ENCODE measurements at regions not wholly inside any gene's neighbourhood (a gene's known extent, or its start where the extent isn't known, plus 50 kb on each side); places are given as distances from the start of the nearest gene placed in this dataset.

DNA sequence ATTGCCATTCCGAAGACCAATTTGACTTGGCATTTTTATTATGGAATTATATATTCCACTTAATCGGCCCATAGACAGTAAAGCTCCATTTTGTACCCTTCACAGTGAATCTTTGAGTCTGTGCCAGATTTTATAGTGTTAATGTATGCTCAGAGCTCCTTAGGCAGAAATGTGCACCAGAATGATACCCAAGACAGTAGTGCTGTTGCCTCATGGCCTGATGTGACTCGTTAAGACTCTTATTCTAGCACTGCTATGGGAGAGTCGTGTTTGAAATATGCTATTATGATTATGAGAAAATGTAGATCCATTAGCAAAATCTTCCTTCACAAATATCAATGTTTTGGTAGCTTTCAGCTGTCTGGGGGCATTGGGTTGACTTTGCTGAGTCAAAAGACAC lies 209.8 kb upstream of the RAG2 start:
- DNase-seq, result no peak

DNA sequence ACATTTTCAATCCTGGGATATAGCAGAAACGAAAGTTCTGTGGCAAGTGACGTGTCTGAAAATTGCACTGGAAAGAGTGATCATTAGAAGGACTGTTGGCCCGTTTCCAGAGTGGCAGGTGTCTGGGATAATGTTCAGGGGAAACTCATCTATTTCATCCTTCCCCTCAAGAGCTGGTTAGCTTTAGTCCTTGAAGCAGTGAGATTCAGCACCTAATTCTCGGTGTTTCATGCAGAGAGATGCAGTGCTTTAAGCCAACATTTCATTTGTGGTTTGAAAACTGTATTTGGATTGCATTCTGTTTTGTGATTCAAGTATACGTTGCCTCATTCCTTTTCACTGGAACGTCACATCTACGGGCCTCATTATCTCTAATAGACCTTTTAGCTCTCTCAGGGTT lies 205.0 kb upstream of the RAG2 start:
- no peak for DNase-seq

DNA sequence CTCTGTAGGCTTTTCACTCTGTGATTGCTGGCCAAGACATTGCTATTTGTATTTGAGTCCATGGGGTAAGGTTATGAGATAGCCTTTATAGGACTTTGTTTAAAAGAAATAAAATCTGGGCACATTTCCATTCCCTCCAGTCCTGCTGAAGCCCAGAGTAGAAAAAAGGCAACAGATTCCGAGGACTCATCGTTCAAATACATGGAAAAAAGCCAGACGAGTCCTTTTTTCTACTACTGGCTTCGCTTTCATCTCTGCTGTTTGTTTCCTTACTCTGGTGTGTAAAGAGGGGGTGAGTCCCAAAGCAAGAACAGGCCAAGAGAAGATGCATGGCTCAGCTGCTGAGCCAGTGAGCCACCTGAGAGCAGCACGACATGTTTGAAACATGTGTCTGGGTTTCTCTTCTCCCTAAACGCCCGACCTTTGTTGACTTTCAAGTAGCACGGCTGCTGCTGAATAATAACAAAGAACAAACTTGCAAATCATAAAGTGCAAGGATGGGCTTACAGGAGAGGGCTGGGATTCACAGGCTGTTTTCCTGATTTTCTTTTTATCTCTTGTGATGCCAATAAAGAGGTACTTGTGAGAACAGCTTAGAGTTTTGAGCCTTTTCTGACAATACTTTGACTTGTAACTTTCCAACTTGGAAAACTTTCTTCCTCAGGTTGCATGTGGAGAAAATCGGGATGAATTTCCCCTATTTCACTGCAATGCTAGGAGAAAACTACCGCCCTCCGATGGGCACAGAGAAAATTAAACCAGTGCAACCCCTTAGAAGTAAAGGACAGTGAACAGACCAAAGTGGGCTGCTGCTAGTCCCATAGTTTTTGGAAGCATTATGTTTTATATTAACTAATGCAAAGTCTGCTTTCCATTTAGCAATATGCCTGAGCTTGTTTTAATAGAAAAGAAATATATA lies 195.2 kb upstream of the RAG2 start:
- DNase-seq, result no peak

DNA sequence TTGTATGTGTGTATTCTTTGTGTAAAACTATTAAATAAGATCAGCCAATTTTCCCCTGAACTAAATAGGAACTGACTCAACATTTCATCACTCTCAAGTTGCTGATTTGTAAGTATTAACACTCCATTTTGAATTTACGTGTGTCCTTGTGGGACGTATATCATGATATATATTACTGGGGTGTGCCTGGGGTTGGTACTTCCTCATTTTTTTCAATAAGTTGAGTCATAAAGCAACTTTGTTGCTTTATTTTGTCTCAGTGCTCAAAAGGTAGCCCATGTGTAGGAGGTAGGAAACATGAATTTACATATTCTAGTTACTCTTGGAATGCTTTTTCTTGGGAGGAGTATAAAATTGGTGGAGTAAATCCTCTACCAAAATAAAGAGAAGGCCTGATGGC lies 193.9 kb upstream of the RAG2 start:
- DNase-seq, result no peak

DNA sequence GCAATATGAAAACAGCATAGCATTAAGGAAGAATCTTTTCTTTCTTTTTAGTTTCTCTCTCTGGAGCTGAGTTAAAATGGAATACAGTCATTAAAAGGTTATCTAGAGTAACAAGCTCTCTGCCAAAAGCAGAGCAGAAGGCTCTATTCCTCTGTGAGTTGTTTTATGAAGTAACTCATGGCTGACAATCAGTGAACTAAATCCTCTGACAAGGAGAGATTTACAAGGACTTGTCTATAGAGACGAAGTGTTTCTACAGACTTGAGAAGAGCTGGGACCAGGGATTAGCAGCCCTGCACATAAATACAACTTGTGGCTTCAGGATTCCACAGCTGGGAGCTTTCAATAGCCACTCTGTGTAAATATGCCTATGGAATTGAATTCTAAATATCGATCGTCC lies 192.5 kb upstream of the RAG2 start:
- no peak for DNase-seq

DNA sequence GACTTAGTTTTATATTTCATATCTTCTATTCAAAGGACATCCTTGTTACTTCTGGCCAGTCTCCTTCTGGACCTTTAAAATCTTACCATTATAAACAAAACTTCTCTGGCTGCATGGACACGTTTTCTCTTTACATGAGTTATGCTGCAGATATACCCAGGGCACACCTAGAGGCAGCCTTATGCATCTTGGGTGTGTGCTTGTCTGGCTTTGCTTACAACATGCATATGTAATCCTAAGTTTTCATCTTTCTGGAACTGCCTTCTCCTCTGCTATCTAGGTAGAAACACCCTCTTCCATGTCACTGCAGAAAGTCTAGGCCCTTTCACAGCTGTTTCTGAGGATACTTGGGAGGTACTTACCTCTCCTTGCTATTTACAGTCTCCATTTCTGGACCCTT lies 185.8 kb upstream of the RAG2 start:
- DNase-seq, result no peak

DNA sequence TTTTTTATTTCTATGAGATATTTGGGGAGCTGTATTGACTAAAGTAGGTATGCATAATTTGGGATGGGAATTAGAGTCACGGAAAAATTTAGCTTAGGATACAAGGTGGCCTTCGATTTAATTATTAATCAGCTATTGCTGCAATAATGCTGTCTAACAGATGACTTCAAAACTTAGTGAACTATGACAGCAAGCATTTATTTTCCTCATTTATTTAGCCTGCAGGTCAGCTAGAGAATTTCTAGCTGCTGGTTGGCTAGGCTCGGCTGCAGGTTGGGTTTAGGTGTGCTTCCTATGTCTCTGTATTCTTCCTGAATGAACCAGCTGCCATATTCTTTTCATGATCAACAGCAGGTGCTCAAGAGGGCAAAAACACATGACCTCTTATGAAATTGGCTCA lies 181.8 kb upstream of the RAG2 start:
- DNase-seq, result no peak

DNA sequence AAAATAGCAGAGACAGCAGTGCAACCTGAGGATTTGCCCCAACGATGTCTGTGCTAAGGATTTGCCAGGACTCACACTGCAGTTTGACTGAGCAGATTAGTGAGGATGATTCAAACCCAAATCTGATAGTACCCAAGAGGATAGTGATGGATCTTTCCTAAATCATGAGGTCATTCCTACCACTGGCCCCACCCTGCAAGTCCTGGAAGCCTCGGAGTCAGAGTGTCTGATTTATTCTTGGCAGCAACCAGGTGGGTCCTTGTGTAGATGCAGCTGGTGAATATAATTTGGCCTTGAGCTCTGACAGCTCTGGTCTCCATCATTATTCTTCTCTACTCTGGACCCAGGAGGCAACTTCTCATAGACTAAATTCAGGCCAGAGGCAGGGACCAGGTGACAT lies 179.3 kb upstream of the RAG2 start:
- no peak for DNase-seq

DNA sequence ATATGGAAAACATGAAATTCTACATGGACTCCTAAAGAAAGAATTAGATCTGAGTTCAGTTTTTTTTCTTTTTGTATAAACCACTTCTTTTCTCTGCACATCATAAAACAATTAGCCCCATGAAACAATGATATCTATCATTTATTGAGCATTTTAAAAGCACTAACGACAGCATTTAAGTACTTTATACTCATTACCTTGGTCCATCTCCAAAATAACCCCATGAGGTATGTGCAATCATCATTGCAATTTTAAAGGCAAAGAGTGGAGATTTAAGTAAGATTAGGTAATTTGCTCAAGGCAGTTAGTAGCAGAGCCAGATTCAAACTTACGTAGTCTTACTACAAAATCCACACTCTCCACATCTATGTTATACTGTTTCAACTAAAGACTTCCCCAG lies 177.7 kb upstream of the RAG2 start:
- no peak for DNase-seq

DNA sequence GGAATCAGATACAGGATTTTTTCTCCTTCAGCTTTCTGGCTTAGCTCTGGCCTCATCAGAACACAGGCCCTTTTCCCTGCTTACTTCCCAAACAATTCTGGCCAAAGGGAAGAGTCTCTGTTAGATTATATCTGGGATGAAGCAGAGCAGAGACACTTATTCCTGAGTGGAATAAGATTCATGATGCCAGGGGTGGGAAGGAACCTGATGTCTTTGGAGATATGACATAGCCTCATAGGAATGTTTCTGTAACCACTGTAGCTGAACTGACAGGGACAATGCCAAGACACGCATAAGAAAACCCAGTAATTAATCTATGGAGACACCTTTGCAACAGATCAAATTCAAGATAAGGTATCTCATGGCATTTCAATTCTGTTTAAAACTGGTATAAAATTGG lies 177.1 kb upstream of the RAG2 start:
- no peak for DNase-seq

DNA sequence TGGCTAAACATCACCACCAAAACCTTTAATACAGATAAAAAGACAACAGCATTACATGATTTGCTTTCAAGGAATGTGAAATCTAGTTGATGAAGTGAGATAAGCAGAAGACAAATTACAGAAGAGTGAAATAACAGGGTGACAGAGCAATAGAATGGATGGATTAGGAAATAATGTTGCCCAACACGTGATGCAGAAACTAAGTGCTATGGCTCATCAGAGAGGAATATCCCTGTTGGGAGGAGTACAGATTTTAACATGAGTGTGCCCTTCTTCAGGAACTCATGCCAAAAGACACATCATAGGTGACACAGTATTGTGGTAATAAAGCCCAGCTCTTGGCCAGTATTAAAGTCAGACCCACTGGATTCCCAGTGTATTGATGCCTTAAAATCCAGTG lies 176.6 kb upstream of the RAG2 start:
- DNase-seq, result no peak

DNA sequence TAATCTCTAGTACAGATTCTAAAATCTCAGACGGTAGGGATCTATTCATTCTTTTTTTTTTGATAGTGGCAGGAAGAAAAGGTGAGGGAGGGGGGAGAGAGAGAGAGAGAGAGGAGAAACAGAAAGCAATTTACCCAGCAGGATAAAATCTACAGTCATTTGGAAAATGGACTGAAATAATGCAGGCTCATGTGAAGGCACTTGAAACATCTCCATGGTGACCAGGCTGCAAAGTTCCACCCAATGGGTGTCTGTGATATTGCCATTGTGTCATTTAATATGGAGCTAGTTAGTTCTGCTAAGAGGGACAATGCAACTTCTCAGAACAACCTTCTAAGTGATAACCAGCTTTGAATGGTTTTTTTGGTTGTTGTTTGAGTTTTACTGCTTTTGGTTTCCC lies 165.2 kb upstream of the RAG2 start:
- DNase-seq, result no peak

DNA sequence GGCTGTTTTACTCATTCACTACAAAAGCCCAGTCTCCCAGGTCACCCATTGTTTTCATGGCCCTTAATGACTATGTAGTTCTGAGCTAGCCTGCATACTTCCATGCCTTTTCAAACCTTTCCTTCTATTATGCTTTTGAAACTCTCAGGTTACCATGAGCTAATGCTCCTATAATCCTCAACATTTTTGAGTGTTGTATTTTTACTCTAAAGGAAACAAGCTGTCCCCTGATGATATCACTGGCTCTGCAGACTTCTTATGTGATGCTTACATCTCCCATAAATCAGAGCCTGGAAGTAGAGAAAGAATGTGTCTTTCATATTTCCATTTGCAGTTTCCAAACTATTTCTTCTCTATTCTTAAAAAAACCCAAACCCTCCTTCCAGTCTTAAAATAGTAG lies 159.0 kb upstream of the RAG2 start:
- DNase-seq, result no peak

DNA sequence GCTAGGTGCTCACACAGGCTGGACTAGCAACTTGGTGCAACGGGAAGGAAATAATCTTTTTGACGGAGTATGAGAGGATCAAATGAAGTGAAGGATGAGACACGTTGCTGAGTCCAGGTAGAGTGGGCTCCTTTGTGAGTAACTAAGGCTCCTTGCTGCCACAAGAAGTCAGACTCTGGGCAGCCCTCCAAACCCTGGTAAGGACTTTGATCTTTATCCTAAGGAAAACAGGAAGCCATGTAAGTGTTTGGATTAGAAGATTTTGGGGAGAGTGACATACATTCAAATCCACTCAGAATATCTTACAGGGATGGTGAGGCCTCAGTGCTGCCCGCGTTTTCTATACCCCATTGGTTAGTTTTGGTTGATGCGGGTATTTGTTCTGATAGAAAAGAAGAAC lies 155.9 kb upstream of the RAG2 start:
- DNase-seq, result no peak

DNA sequence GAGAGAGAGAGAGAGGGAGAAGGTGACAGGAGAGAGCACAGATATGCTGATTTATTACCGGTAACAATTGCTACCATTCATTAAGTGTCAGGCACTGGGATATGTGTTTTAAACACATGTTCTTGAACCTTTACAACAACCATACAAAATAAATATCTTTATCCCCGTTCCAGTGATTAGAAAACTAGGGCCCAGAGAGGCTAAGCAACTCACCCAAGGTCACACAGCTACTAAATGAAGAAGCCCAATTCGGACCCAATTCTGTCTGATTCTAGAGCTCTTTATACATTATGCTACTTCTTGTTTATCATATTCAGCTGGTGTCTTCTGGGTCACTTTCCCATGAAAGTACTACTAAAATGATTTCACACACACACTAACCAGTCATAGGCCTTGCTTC lies 154.0 kb upstream of the RAG2 start:
- DNase-seq, result no peak

DNA sequence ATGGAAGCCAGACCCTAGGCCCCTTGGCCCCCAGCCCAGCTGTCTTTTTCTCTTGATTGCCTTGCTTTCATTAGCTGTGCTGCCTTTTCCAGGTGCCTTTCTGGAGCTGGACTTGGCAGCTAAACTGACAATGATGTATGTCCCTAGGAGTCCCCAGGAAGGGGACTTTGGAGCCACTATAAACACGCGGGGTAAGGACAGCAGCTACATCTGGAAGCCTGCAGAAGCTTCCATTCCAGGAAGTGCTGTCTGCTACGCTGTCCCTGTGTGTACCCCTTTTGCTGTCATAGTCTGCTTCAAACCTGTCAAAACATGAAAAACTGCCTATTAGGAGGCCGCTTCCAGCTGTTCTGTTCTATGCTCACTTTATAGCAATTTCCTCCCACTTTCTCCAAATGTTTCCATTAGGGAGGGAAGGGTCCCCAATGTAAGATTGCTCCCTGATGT lies 153.3 kb upstream of the RAG2 start:
- DNase-seq, result no peak

DNA sequence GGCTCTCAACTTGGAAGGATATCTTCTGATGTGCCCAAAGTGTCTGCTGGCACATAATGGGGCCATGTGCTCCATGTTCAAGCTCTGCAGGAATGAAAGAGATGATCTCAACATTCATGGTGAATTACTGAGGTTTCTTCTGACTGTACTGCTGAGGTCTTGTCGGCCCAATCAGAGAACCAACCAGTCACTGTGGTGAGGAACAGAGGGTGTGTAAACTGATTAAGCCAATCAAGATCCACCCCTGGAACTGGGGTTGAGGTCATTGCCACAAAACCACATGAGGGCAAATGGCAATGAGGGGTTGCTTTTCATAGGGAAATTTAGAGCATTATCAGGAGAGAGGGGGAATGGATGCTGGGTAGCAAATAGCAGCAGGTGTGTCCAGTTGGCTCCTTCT lies 152.3 kb upstream of the RAG2 start:
- DNase-seq, result no peak

DNA sequence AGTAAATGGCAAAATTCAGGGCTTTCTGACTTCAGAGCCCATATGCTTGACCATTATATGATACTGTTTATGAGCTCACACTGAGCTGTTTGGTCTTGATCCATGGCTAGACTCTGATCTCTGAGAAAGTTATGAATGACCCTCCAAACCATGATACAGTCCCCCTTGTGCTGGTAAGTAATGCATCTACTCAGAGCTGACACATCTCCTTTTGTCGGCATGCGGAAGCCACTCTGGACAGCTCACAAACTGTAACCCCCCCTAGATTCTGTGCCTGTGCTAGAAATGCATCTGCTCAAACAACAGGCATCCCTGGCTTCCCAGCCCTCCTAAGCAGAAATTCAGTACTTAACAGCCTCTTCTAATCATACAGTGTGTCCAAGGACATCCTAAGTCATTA lies 150.8 kb upstream of the RAG2 start:
- no peak for DNase-seq

DNA sequence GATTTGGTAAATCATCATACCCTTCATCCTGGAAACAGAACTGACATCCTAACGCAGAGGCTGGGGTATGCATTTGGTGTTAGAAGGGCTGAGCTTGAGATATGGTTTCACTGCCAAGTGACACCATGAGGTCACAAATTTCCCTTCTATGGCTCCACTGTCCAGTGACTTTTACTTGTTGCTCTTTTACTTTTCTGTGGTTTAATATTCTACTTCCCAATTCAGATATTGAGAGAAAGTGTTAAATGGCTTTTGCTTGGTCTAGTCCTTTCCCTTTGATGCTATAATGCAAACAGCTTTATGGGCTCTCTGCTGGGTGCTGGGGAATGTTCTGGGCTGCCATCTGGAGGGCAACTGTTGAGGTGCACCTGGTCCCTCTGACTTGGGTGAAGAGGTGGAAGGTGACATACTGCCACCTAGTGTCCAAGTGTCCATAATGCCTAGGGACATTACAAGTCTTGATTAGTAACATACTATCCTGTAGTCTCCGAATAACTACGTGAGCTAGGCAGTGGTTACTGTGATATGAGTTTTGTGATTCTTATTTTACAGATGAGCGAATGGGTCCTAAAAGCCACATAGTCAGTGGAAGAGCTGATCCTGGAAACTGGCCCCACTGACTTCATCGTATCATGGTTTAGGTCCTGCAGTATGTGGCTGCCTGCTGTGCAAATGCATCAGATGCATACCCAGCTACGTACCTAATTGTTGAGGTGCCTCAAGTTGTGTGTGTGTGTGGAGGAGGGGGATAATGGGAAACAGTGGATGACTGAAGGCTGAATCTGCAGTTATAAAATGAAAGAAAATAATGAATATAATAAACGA lies 149.1 kb upstream of the RAG2 start:
- DNase-seq, result peak; percentile 87

DNA sequence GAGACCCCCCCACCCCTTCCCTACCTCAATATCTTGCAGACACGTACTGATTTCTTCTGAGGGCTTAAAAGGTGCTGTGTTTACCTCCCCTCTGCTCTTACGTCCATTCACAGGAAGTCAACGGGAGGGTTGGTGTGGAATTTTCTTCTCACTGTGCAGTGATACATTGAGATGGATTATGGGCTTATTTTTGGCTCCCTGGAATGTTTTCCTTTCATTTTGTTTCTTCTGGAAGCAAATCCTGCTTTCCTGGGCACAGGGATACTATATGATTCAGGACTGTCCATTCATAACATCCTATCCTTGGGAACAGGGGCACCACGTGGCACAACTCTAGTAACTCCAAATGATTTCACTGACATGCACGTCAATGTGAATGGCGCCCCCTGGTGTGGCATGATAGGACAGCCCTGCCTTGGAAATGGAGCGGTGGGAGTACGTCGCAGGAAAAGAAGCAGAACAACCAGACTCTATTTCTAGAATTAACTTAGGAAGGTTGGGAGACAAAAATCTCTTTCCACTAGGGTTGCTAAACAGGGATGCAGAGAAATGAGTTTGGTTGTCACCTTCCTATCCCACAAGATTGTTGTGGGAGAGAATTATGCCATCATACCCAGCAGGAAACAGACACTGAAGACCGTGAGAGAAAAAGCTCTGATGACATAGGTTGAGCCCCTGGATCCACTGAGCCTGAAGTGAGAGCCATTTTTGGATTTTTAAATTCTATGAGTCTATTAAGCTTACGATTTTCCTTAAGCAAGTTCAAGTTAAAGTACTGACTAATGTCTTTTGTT lies 146.5 kb upstream of the RAG2 start:
- peak; percentile 60 for DNase-seq

DNA sequence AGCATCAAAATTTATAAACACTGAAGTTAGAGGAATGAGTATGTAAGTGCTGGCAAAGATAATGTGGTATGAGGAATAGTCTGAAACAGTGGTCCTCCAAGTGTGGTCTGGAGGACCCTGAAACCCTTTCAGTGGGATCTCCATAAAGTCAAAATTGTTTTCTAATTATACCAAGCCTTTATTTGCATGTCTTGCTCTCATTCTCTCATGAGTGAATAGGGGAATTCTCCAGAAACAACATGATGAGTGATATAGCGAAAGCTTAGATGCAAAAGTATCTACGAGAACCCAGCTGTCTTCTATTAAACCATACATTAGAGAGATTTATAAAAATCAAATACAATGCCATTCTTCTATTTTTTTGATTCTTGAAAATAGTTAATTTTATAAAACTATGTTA lies 145.0 kb upstream of the RAG2 start:
- no peak for DNase-seq

DNA sequence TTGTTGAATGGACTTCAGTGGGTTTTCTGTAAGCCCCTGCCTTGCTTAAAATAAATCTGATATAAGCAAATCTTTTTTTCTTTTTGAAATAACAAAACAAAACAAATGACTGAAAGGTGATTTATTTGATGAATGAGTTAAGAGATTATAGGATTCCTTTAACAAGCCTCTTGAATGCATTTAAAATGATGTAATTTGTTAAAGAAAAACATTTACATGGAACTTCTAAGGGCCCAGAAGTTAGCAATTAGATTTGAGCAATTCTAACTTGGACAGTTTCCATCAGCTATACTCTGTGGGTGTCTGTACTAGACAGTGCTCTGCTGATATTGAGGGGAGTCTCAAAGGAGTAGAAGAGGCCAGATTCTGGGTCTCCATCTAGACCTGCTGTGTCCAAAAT lies 143.5 kb upstream of the RAG2 start:
- DNase-seq, result no peak

DNA sequence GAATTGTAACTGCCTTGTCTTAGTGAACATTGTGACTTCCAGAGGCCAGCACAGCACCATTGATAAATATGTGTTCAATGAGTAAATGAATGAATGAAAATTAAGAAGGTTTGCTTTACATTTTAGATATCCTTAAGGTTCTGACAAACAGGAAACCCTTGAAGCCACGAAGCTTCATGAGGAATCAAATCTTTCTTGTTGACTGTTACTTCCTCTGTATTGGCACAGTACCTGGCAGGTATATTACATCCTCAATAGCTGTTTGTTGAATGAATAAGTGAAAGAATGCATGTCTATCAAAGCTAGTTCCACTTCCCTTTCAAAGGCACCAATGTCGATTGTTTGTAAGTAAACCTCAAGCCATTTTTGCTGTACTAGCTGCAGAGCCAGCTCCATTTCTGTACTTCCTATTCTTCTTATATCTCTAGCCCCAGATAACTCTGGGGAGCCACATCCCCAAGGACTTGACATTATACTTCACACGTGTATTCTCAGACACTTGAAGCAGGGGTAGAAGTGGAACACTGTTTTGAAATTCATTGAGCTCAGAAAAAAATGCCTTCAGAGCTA lies 140.3 kb upstream of the RAG2 start:
- DNase-seq, result no peak

All from CD4-positive, alpha-beta T cell treated with Interleukin-17A for 1 hour (primary cell).